SK-N-SH treated with all-trans-retinoic acid at 6 μM for 48 hours (cell line): ENCODE measurements at regions not wholly inside any gene's neighbourhood (a gene's known extent, or its start where the extent isn't known, plus 50 kb on each side); places are given as distances from the start of the nearest gene placed in this dataset.

Experiments
- ESRRG ChIP-seq: fragments of 250-450 bp; sonication (Bioruptor Pico); IDR thresholded peaks from 2 replicates; pipeline ENCODE4 v1.6.1; 2021; ENCODE audit warnings: mild to moderate bottlenecking
- ISL1 ChIP-seq: fragments of 250-450 bp; sonication (Bioruptor Pico); IDR thresholded peaks from 2 replicates; pipeline ENCODE4 v2.1.2; 2022; ENCODE audit warnings: mild to moderate bottlenecking, moderate library complexity
- OSR1 ChIP-seq: fragments of 250-450 bp; sonication (Bioruptor Pico); IDR thresholded peaks from 2 replicates; pipeline ENCODE4 v1.8.0; 2022; ENCODE audit warnings: moderate library complexity, mild to moderate bottlenecking, inconsistent platforms
- TCF4 ChIP-seq: fragments of 250-450 bp; sonication (Bioruptor Pico); IDR thresholded peaks from 2 replicates; pipeline ENCODE4 v1.8.0; 2021; ENCODE audit warnings: mild to moderate bottlenecking, moderate library complexity, borderline replicate concordance
- TOX ChIP-seq: fragments of 250-450 bp; sonication (Bioruptor Pico); IDR thresholded peaks from 2 replicates; pipeline ENCODE4 v1.8.0; 2021; ENCODE audit warnings: mild to moderate bottlenecking, moderate library complexity, borderline replicate concordance
- ZC3H10 ChIP-seq: fragments of 250-450 bp; sonication (Bioruptor Pico); IDR thresholded peaks from 2 replicates; pipeline ENCODE4 v1.5.1; 2021; ENCODE audit warnings: mild to moderate bottlenecking, moderate library complexity
- ZFP3 ChIP-seq: fragments of 250-450 bp; sonication (Bioruptor Pico); IDR thresholded peaks from 2 replicates; pipeline ENCODE4 v1.5.0; 2020; ENCODE audit warnings: mild to moderate bottlenecking, moderate library complexity
- ZFP30 ChIP-seq: fragments of 450-650 bp; formaldehyde crosslinking; IDR thresholded peaks from 2 replicates; pipeline ENCODE4 v1.5.0; 2022; ENCODE audit warnings: mild to moderate bottlenecking, moderate library complexity
- ZNF565 ChIP-seq: fragments of 450-650 bp; formaldehyde crosslinking; conservative IDR thresholded peaks from 2 replicates; pipeline ENCODE4 v1.5.0; 2020; ENCODE audit warnings: low read depth, mild to moderate bottlenecking, moderate library complexity
- ZNF70 ChIP-seq: fragments of 450-650 bp; formaldehyde crosslinking; IDR thresholded peaks from 2 replicates; pipeline ENCODE4 v1.5.0; 2020; ENCODE audit warnings: mild to moderate bottlenecking, moderate library complexity
- ZNF8 ChIP-seq: fragments of 450-650 bp; formaldehyde crosslinking; IDR thresholded peaks from 2 replicates; pipeline ENCODE4 v1.5.0; 2020; ENCODE audit warnings: mild to moderate bottlenecking, moderate library complexity
- TF ChIP-seq, protein P1 (sequence below): fragments of 250-450 bp; sonication (Bioruptor Pico); IDR thresholded peaks from 2 replicates; pipeline ENCODE4 v1.8.0; 2020; ENCODE audit warnings: mild to moderate bottlenecking, moderate library complexity, borderline replicate concordance
- TF ChIP-seq, protein P2 (sequence below): fragments of 250-450 bp; sonication (Bioruptor Pico); IDR thresholded peaks from 2 replicates; pipeline ENCODE4 v1.8.0; 2021; ENCODE audit warnings: low read depth, mild to moderate bottlenecking, moderate library complexity, borderline replicate concordance
- TF ChIP-seq, protein P3 (sequence below): fragments of 250-450 bp; sonication (Bioruptor Pico); IDR thresholded peaks from 2 replicates; pipeline ENCODE4 v1.5.1; 2021; ENCODE audit warnings: mild to moderate bottlenecking, moderate library complexity

DNA sequence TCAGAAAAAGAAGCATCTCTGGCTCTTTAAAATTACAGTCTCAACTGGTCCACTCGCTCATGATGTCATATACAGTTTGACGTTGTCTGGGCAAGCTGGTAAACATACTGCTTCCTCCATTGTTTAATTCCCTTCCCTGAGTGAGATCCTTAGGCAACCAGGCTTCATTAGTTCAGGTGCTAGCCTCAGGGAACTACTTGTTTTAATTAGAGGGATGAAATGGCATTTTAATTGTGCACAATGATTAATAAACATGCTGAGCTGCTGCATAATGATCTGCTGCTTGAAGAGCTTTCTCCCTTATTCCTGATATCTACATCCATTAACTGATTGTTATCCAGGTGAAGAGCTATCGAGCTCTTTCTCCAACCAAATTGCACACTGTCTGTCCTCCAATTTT, 195.6 kb upstream of the ETAA1 start:
- TF ChIP-seq ESRRG (CRISPR knock-in tag) = no peak
- TF ChIP-seq, protein P1, sequence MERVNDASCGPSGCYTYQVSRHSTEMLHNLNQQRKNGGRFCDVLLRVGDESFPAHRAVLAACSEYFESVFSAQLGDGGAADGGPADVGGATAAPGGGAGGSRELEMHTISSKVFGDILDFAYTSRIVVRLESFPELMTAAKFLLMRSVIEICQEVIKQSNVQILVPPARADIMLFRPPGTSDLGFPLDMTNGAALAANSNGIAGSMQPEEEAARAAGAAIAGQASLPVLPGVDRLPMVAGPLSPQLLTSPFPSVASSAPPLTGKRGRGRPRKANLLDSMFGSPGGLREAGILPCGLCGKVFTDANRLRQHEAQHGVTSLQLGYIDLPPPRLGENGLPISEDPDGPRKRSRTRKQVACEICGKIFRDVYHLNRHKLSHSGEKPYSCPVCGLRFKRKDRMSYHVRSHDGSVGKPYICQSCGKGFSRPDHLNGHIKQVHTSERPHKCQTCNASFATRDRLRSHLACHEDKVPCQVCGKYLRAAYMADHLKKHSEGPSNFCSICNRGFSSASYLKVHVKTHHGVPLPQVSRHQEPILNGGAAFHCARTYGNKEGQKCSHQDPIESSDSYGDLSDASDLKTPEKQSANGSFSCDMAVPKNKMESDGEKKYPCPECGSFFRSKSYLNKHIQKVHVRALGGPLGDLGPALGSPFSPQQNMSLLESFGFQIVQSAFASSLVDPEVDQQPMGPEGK (CRISPR knock-in tag) = no peak
- TF ChIP-seq, protein P2, sequence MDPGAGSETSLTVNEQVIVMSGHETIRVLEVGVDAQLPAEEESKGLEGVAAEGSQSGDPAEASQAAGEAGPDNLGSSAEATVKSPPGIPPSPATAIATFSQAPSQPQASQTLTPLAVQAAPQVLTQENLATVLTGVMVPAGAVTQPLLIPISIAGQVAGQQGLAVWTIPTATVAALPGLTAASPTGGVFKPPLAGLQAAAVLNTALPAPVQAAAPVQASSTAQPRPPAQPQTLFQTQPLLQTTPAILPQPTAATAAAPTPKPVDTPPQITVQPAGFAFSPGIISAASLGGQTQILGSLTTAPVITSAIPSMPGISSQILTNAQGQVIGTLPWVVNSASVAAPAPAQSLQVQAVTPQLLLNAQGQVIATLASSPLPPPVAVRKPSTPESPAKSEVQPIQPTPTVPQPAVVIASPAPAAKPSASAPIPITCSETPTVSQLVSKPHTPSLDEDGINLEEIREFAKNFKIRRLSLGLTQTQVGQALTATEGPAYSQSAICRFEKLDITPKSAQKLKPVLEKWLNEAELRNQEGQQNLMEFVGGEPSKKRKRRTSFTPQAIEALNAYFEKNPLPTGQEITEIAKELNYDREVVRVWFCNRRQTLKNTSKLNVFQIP (CRISPR knock-in tag) = no peak
- TF ChIP-seq TCF4 (CRISPR knock-in tag) = no peak
- TF ChIP-seq ZFP30 (CRISPR knock-in tag) = no peak
- TF ChIP-seq ZNF565 (CRISPR knock-in tag) = no peak
- no peak for TF ChIP-seq ISL1 (CRISPR knock-in tag)
- no peak for TF ChIP-seq ZFP3 (CRISPR knock-in tag)
- TF ChIP-seq OSR1 (CRISPR knock-in tag) = no peak
- TF ChIP-seq TOX (CRISPR knock-in tag) = no peak
- no peak for TF ChIP-seq ZNF8 (CRISPR knock-in tag)
- no peak for TF ChIP-seq ZC3H10 (CRISPR knock-in tag)
- TF ChIP-seq, protein P3, sequence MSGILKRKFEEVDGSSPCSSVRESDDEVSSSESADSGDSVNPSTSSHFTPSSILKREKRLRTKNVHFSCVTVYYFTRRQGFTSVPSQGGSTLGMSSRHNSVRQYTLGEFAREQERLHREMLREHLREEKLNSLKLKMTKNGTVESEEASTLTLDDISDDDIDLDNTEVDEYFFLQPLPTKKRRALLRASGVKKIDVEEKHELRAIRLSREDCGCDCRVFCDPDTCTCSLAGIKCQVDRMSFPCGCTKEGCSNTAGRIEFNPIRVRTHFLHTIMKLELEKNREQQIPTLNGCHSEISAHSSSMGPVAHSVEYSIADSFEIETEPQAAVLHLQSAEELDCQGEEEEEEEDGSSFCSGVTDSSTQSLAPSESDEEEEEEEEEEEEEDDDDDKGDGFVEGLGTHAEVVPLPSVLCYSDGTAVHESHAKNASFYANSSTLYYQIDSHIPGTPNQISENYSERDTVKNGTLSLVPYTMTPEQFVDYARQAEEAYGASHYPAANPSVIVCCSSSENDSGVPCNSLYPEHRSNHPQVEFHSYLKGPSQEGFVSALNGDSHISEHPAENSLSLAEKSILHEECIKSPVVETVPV (CRISPR knock-in tag) = no peak
- TF ChIP-seq ZNF70 = no peak
